Mucosa of descending colon (tissue), 3 donors: ENCODE measurements at regions not wholly inside any gene's neighbourhood (a gene's known extent, or its start where the extent isn't known, plus 50 kb on each side); places are given as distances from the start of the nearest gene placed in this dataset.
"Not testable (repeated sequence)": the region's sequence is repeated elsewhere in the genome, so short reads cannot be mapped to it uniquely, and the experiment has no call there.

Experiments
- ATAC-seq: fragments of 200-7000 bp; cut with Tn5 transposase; one replicate; pipeline ENCODE4 v1.9.1; 2020; ENCODE audit warnings: mild to moderate bottlenecking, moderate library complexity
- DNase-seq, 3 donors: peaks; one replicate each; pipeline ENCODE4 v3.0.0-alpha.2; 2020
- H3K36me3 ChIP-seq: fragments of 200-600 bp; one replicate; pipeline ENCODE4 v1.8.0; 2021; ENCODE audit warnings: low read depth, mild to moderate bottlenecking
- H3K4me1 ChIP-seq: fragments of 200-600 bp; one replicate; pipeline ENCODE4 v1.8.0; 2021; ENCODE audit warnings: low read depth, mild to moderate bottlenecking
- H3K4me3 ChIP-seq: fragments of 200-600 bp; one replicate; pipeline ENCODE4 v1.8.0; 2021; ENCODE audit warnings: mild to moderate bottlenecking
- H3K9me3 ChIP-seq: fragments of 200-600 bp; one replicate; pipeline ENCODE4 v1.8.0; 2021; ENCODE audit warnings: mild to moderate bottlenecking
- CTCF ChIP-seq: fragments of 200-600 bp; IDR thresholded peaks from one replicate; pipeline ENCODE4 v1.8.0; 2022; ENCODE audit warnings: antibody characterized with exemption, mild to moderate bottlenecking
- intact Hi-C, 2 donors: fragments of 100-400 bp; cut with DNase I in 1 of 2; cut with micrococcal nuclease in 1 of 2; formaldehyde crosslinking; loops; one replicate each; pipeline versions ENCODE4 v1.11.0 to v1.11.1; 2022; cut with DNase I, micrococcal nuclease
- donor health status: DM: no; HTN: no; CAD: no; lungs with moderate emphysema.
- donor health status: DM: no; HTN: no; CAD: no.
- donor health status: DM: no; HTN: yes; CAD: no.

- Histone ChIP-seq H3K36me3 (no peaks in the 10 kb centered on the region), H3K4me1 (no peaks in the 10 kb centered on the region), H3K4me3 (no peak overlapping the region), H3K9me3 (no peaks in the 10 kb centered on the region)
- intact Hi-C loops = no loop called here
- no peak for TF ChIP-seq CTCF
- ATAC-seq = no peak
- no peak for DNase-seq
These were observed 83.3 kb upstream of the GORAB start for GRCh38 chr1:170448661-170449158.

GRCh38 chr1:170457325-170458050 lies 74.5 kb upstream of the GORAB start:
- H3K9me3 ChIP-seq, H3K36me3 ChIP-seq, ATAC-seq, intact Hi-C loops, H3K4me3 ChIP-seq, H3K4me1 ChIP-seq: not testable (repeated sequence)
- peak in 2 of 3 donors; percentile 51 to 60 for DNase-seq

GRCh38 chr1:170460001-170460400 lies 72.0 kb upstream of the GORAB start:
- Histone ChIP-seq H3K36me3 (no peaks in the 10 kb centered on the region), H3K4me3 (no peak overlapping the region), H3K4me1 (no peaks in the 10 kb centered on the region), H3K9me3 (no peaks in the 10 kb centered on the region)
- DNase-seq (no peak), ATAC-seq (no peak)
- intact Hi-C loops = no loop called here
- no peak for TF ChIP-seq CTCF

DNA sequence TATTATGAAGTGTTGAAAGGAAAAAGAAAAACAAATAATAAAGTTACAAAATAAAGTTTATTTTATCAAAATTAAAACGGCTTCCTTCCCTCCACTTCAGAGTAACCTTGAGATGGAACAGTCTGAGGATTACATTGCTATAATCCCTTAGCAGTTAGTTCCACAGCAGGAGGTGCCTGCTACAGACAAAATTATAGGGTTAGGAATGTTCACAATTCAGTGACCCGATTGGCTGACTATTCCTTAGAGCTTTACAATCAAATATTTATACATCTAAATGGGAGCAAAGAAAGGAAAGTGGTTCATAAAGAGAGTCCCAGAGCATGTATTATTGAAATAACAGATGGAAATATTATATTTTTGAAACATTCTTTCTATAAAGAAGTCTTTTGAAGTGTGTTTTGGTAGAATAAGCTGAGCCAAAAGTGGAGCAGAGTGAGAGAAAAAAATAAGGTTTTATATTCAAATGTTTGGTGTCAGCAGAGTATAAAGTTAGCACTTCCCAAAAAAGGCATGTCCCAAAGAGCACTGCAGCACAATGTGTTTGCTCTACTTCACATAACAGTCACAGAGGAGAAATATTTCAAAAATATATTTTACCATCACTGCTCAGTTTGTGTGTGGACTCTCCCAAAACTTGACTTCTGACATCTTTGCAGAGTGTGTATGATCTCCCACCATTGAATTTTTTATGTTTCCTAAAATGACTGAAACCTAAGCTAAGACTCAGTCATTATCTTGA lies 71.4 kb upstream of the GORAB start:
- ATAC-seq (no peak), DNase-seq (no peak)
- Histone ChIP-seq H3K9me3 (no peaks in the 10 kb centered on the region), H3K4me1 (no peaks in the 10 kb centered on the region), H3K4me3 (no peak overlapping the region), H3K36me3 (no peaks in the 10 kb centered on the region)
- intact Hi-C loops = no loop called here
- TF ChIP-seq CTCF = no peak

DNA sequence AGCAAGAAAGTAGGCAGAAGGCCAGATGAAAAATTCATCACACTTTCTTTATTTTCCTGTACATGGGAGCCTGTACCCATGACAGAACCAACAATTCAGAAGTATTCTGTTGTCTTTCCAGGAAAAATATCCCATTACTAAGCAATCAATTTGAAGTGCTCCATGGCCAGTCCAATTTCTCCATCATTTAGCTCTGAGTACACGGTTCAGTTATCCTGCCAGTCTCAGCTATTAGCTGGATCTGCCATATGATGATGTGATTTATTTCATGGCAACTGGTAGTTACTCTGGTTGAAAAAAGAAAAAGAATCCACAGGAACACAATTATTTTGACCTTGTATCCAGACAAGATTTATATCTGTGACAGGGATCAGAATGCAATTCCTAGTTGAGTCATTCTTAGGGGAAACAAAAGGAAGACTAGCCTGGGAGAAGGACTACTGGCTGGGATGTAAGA lies 70.6 kb upstream of the GORAB start:
- no peaks in the 10 kb centered on the region for H3K4me1 ChIP-seq
- no peak for TF ChIP-seq CTCF
- no peak for ATAC-seq
- no peak for DNase-seq
- H3K9me3 ChIP-seq = no peaks in the 10 kb centered on the region
- no peaks in the 10 kb centered on the region for H3K36me3 ChIP-seq
- no peak overlapping the region for H3K4me3 ChIP-seq
- intact Hi-C loops = no loop called here

- TF ChIP-seq CTCF = no peak
- no peak for ATAC-seq
- no peak overlapping the region for H3K4me3 ChIP-seq
- no peaks in the 10 kb centered on the region for H3K4me1 ChIP-seq
- intact Hi-C loops = no loop called here
- no peaks in the 10 kb centered on the region for H3K36me3 ChIP-seq
- H3K9me3 ChIP-seq = no peaks in the 10 kb centered on the region
- DNase-seq = no peak
These were observed 70.1 kb upstream of the GORAB start for GRCh38 chr1:170461762-170462384.
